ENCODE measurements at regions not wholly inside any gene's neighbourhood (a gene's known extent, or its start where the extent isn't known, plus 50 kb on each side); places are given as distances from the start of the nearest gene placed in this dataset.

GRCh38 chr16:85215478-85216118 lies 103.3 kb upstream of the CIBAR2 start:
- Histone ChIP-seq H3K9ac (ENCODE audit: low read depth, low read length, poor library complexity, severe bottlenecking) (no peak overlapping the region), H3K27me3 (ENCODE audit: insufficient read depth, low read length, poor library complexity, severe bottlenecking) (no peaks in the 10 kb centered on the region), H3K4me1 (ENCODE audit: insufficient read depth, low read length, poor library complexity, severe bottlenecking) (no peaks in the 10 kb centered on the region), H3K9me3 (ENCODE audit: insufficient read depth, low read depth, low read length) (no peaks in the 10 kb centered on the region), H3F3A (ENCODE audit: low read depth) (no peaks in the 10 kb centered on the region), H3K4me3 (ENCODE audit: low read length, poor library complexity, severe bottlenecking) (no peak overlapping the region), H4K20me1 (ENCODE audit: insufficient read depth, low read length, poor library complexity, severe bottlenecking) (no peaks in the 10 kb centered on the region), H3K9me2 (replicated peaks; ENCODE audit: low read depth, low read length) (no peaks in the 10 kb centered on the region), H2AFZ (ENCODE audit: low read length) (no peak overlapping the region), H3K36me3 (ENCODE audit: insufficient read depth, low read length) (no peaks in the 10 kb centered on the region), H3K4me2 (ENCODE audit: low read depth, low read length, poor library complexity, severe bottlenecking) (no peak overlapping the region), H3K79me2 (ENCODE audit: insufficient read depth, low read length) (no peaks in the 10 kb centered on the region)
- TF ChIP-seq CTCF (conservative IDR thresholded peaks at IDR 0.05; ENCODE audit: low read length) (no peak), EZH2phosphoT487 (IDR thresholded peaks at IDR 0.05; ENCODE audit: borderline replicate concordance) (no peak)

GRCh38 chr16:85216522-85217375 lies 104.5 kb upstream of the CIBAR2 start:
- H4K20me1 ChIP-seq (ENCODE audit: insufficient read depth, low read length, poor library complexity, severe bottlenecking) = no peaks in the 10 kb centered on the region
- H3K9me2 ChIP-seq (replicated peaks; ENCODE audit: low read depth, low read length) = no peaks in the 10 kb centered on the region
- H3K4me1 ChIP-seq (ENCODE audit: insufficient read depth, low read length, poor library complexity, severe bottlenecking) = no peaks in the 10 kb centered on the region
- no peak overlapping the region for H2AFZ ChIP-seq (ENCODE audit: low read length)
- TF ChIP-seq EZH2phosphoT487 (IDR thresholded peaks at IDR 0.05; ENCODE audit: borderline replicate concordance) = no peak
- TF ChIP-seq CTCF (conservative IDR thresholded peaks at IDR 0.05; ENCODE audit: low read length) = no peak
- no peaks in the 10 kb centered on the region for H3K9me3 ChIP-seq (ENCODE audit: insufficient read depth, low read depth, low read length)
- no peaks in the 10 kb centered on the region for H3K36me3 ChIP-seq (ENCODE audit: insufficient read depth, low read length)
- no peaks in the 10 kb centered on the region for H3K27me3 ChIP-seq (ENCODE audit: insufficient read depth, low read length, poor library complexity, severe bottlenecking)
- no peak overlapping the region for H3K4me3 ChIP-seq (ENCODE audit: low read length, poor library complexity, severe bottlenecking)
- no peak overlapping the region for H3K4me2 ChIP-seq (ENCODE audit: low read depth, low read length, poor library complexity, severe bottlenecking)
- no peaks in the 10 kb centered on the region for H3F3A ChIP-seq (ENCODE audit: low read depth)
- no peaks in the 10 kb centered on the region for H3K79me2 ChIP-seq (ENCODE audit: insufficient read depth, low read length)
- H3K9ac ChIP-seq (ENCODE audit: low read depth, low read length, poor library complexity, severe bottlenecking) = no peak overlapping the region

GRCh38 chr16:85220125-85220839 lies 108.0 kb upstream of the CIBAR2 start:
- Histone ChIP-seq H3K4me3 (ENCODE audit: low read length, poor library complexity, severe bottlenecking) (no peak overlapping the region), H3K4me1 (ENCODE audit: insufficient read depth, low read length, poor library complexity, severe bottlenecking) (no peaks in the 10 kb centered on the region), H2AFZ (ENCODE audit: low read length) (no peak overlapping the region), H4K20me1 (ENCODE audit: insufficient read depth, low read length, poor library complexity, severe bottlenecking) (no peaks in the 10 kb centered on the region), H3K9ac (ENCODE audit: low read depth, low read length, poor library complexity, severe bottlenecking) (no peak overlapping the region), H3K9me3 (ENCODE audit: insufficient read depth, low read depth, low read length) (no peaks in the 10 kb centered on the region), H3K27me3 (ENCODE audit: insufficient read depth, low read length, poor library complexity, severe bottlenecking) (no peaks in the 10 kb centered on the region), H3K9me2 (replicated peaks; ENCODE audit: low read depth, low read length) (no peaks in the 10 kb centered on the region), H3K79me2 (ENCODE audit: insufficient read depth, low read length) (no peaks in the 10 kb centered on the region), H3K4me2 (ENCODE audit: low read depth, low read length, poor library complexity, severe bottlenecking) (no peak overlapping the region), H3F3A (ENCODE audit: low read depth) (no peaks in the 10 kb centered on the region), H3K36me3 (ENCODE audit: insufficient read depth, low read length) (no peaks in the 10 kb centered on the region)
- TF ChIP-seq EZH2phosphoT487 (IDR thresholded peaks at IDR 0.05; ENCODE audit: borderline replicate concordance) (no peak), CTCF (conservative IDR thresholded peaks at IDR 0.05; ENCODE audit: low read length) (no peak)

Data from Loucy (cell line).